ENCODE measurements at regions not wholly inside any gene's neighbourhood (a gene's known extent, or its start where the extent isn't known, plus 50 kb on each side); places are given as distances from the start of the nearest gene placed in this dataset.
A peak's percentile ranks its signal among the peaks of the same experiment; 100 is the strongest.
"Not testable (repeated sequence)": the region's sequence is repeated elsewhere in the genome, so short reads cannot be mapped to it uniquely, and the experiment has no call there.

- no peak for DNase-seq (ENCODE audit: low read depth)
Measured at GRCh38 chr7:4525884-4526283, 156.2 kb upstream of the FOXK1 start.

GRCh38 chr7:4527988-4528636 is 154.0 kb upstream of the FOXK1 start:
- no peak for DNase-seq (ENCODE audit: low read depth)

- DNase-seq (ENCODE audit: low read depth) = no peak
Measured at GRCh38 chr7:4531236-4531635, 150.9 kb upstream of the FOXK1 start.

GRCh38 chr7:4533339-4533738 is 148.8 kb upstream of the FOXK1 start:
- not testable (repeated sequence) for DNase-seq (ENCODE audit: low read depth)

GRCh38 chr7:4549681-4550080 is 132.4 kb upstream of the FOXK1 start:
- no peak for DNase-seq (ENCODE audit: low read depth)

- DNase-seq (ENCODE audit: low read depth) = no peak
Measured at GRCh38 chr7:4550117-4550516, 132.0 kb upstream of the FOXK1 start.

GRCh38 chr7:4552985-4553384 is 129.1 kb upstream of the FOXK1 start:
- no peak for DNase-seq (ENCODE audit: low read depth)

GRCh38 chr7:4556868-4557793 is 125.0 kb upstream of the FOXK1 start:
- DNase-seq (ENCODE audit: low read depth) = no peak

GRCh38 chr7:4561795-4562194 is 120.3 kb upstream of the FOXK1 start:
- no peak for DNase-seq (ENCODE audit: low read depth)

- DNase-seq (ENCODE audit: low read depth) = no peak
Measured at GRCh38 chr7:4566714-4567113, 115.4 kb upstream of the FOXK1 start.

GRCh38 chr7:4574851-4575250 is 107.2 kb upstream of the FOXK1 start:
- no peak for DNase-seq (ENCODE audit: low read depth)

- DNase-seq (ENCODE audit: low read depth) = no peak
Measured at GRCh38 chr7:4575254-4575653, 106.8 kb upstream of the FOXK1 start.

GRCh38 chr7:4602905-4603842 is 78.9 kb upstream of the FOXK1 start:
- DNase-seq (ENCODE audit: low read depth) = no peak

GRCh38 chr7:4603843-4604231 is 78.3 kb upstream of the FOXK1 start:
- DNase-seq (ENCODE audit: low read depth) = no peak

GRCh38 chr7:4604456-4604940 is 77.6 kb upstream of the FOXK1 start:
- DNase-seq (ENCODE audit: low read depth) = no peak

GRCh38 chr7:4606797-4607196 is 75.3 kb upstream of the FOXK1 start:
- no peak for DNase-seq (ENCODE audit: low read depth)

GRCh38 chr7:4607311-4607729 is 74.8 kb upstream of the FOXK1 start:
- no peak for DNase-seq (ENCODE audit: low read depth)

GRCh38 chr7:4609576-4609975 is 72.5 kb upstream of the FOXK1 start:
- DNase-seq (ENCODE audit: low read depth) = not testable (repeated sequence)

GRCh38 chr7:4610768-4611467 is 71.2 kb upstream of the FOXK1 start:
- DNase-seq (ENCODE audit: low read depth) = peak; percentile 46

GRCh38 chr7:4612237-4612636 is 69.9 kb upstream of the FOXK1 start:
- no peak for DNase-seq (ENCODE audit: low read depth)

Data from activated T-cell treated with anti-CD3 and anti-CD28 coated beads for 24 hours (primary cell).